Prostate gland (tissue), 2 donors: ENCODE measurements at regions not wholly inside any gene's neighbourhood (a gene's known extent, or its start where the extent isn't known, plus 50 kb on each side); places are given as distances from the start of the nearest gene placed in this dataset.
A peak's percentile ranks its signal among the peaks of the same experiment; 100 is the strongest.
"Not testable (repeated sequence)": the region's sequence is repeated elsewhere in the genome, so short reads cannot be mapped to it uniquely, and the experiment has no call there.

Experiments
- DNase-seq: peaks from one replicate; pipeline ENCODE4 v3.0.0-alpha.2; 2019; ENCODE audit warnings: low spot score
- H3K27ac ChIP-seq, 2 donors: fragments of 200-600 bp; sonication (generic); 2 replicates each; pipeline ENCODE4 v1.5.1; 2017 to 2019
- H3K27me3 ChIP-seq: fragments of 200-600 bp; sonication (generic); replicated peaks from 2 replicates; pipeline ENCODE4 v1.5.1; 2019; ENCODE audit not compliant: insufficient read depth
- H3K36me3 ChIP-seq, 2 donors: fragments of 200-600 bp; sonication (generic); 1 replicate in 1 of 2; 2 replicates in 1 of 2; pipeline versions ENCODE4 v1.5.1 to v1.8.1; 2017 to 2019
- H3K4me1 ChIP-seq: fragments of 200-600 bp; sonication (generic); replicated peaks from 2 replicates; pipeline ENCODE4 v1.5.1; 2019
- H3K4me3 ChIP-seq, 2 donors: fragments of 200-600 bp; sonication (generic); 2 replicates each; pipeline ENCODE4 v1.5.1; 2017 to 2019
- H3K9me3 ChIP-seq: fragments of 200-600 bp; sonication (generic); 2 replicates; pipeline ENCODE4 v1.5.1; 2017
- POLR2A ChIP-seq: fragments of 450-650 bp; IDR thresholded peaks from one replicate; pipeline ENCODE4 v1.6.1; 2016; ENCODE audit warnings: antibody characterized with exemption, mild to moderate bottlenecking
- POLR2AphosphoS5 ChIP-seq: sonication (generic); formaldehyde crosslinking; IDR thresholded peaks from one replicate; pipeline ENCODE4 v1.6.1; 2017; ENCODE audit warnings: antibody characterized with exemption
- WGBS: methylation state at CpG from one replicate; pipeline ENCODE4 v1.1.5; 2018; 5-methylcytosine and 5-hydroxymethylcytosine counted together
- intact Hi-C: fragments of 100-400 bp; cut with DNase I; formaldehyde crosslinking; loops from one replicate; pipeline ENCODE4 v1.14.2; 2022
- TF ChIP-seq, protein P1 (sequence below), 4 experiments: fragments of 200-600 bp in 2 of 4; fragments of 450-650 bp in 2 of 4; sonication (generic) in 2 of 4; IDR thresholded peaks; 1 replicate in 3 of 4; 2 replicates in 1 of 4; pipeline ENCODE4 v1.5.1; 2016 to 2019; ENCODE audit warnings: antibody characterized with exemption in 4 of 4, mild to moderate bottlenecking in 2 of 4, moderate library complexity in 2 of 4

DNA sequence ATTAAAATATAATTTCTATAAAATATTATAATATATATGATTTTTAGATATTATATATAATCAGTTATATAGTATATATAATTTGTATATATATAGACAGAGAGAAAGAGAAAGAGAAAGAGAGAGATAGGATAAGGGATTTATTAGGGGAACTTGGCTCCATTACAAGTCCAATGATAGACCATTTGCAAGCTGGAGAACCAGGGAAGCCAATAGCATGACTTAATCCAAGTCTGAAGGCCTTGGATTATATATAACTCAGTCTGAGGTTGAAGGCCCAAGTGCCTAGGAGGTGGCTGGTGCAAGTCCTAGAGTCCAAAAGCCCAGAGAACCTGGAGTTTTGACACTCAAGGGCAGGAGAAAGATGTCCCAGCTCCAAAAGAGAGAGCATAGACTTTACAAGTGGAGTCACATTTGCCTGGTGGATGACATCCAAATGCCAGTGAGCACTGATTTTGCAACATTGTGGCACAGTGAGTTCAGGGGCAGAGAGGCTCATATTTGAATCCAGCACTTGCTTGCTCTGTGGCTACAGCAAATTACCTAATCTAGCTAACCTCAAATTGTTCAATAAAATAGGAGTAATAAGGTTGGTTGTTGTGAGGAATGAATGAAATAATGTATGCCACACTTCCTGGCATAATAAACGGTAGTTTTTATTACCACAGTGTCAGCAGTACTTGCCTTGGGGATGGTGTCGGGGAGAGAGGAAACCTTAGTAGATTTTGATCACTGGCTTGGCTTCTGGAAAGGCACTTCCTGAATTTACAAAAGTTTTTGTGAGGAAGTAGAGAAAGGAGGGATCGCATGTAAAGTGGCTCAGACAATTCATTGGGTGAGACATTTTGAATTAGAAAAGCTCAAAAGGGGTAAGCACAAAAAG, 69.6 kb upstream of the CD28 start:
- intact Hi-C loops: no loop called here
- 30% methylated on average over 3 of the region's 3 CpGs for WGBS
- Histone ChIP-seq H3K4me1 (no peaks in the 10 kb centered on the region), H3K4me3 (no peak overlapping the region), H3K27me3 (no peaks in the 10 kb centered on the region), H3K36me3 (no peaks in the 10 kb centered on the region), H3K9me3 (no peaks in the 10 kb centered on the region), H3K27ac (peak overlapping the region in 1 of 2 donors; percentile 13)
- DNase-seq: peak; percentile 63
- TF ChIP-seq, protein P1, sequence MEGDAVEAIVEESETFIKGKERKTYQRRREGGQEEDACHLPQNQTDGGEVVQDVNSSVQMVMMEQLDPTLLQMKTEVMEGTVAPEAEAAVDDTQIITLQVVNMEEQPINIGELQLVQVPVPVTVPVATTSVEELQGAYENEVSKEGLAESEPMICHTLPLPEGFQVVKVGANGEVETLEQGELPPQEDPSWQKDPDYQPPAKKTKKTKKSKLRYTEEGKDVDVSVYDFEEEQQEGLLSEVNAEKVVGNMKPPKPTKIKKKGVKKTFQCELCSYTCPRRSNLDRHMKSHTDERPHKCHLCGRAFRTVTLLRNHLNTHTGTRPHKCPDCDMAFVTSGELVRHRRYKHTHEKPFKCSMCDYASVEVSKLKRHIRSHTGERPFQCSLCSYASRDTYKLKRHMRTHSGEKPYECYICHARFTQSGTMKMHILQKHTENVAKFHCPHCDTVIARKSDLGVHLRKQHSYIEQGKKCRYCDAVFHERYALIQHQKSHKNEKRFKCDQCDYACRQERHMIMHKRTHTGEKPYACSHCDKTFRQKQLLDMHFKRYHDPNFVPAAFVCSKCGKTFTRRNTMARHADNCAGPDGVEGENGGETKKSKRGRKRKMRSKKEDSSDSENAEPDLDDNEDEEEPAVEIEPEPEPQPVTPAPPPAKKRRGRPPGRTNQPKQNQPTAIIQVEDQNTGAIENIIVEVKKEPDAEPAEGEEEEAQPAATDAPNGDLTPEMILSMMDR (IDR thresholded peaks at IDR 0.05): no peak
- TF ChIP-seq POLR2A (no peak), POLR2AphosphoS5 (peak; percentile 77)

DNA sequence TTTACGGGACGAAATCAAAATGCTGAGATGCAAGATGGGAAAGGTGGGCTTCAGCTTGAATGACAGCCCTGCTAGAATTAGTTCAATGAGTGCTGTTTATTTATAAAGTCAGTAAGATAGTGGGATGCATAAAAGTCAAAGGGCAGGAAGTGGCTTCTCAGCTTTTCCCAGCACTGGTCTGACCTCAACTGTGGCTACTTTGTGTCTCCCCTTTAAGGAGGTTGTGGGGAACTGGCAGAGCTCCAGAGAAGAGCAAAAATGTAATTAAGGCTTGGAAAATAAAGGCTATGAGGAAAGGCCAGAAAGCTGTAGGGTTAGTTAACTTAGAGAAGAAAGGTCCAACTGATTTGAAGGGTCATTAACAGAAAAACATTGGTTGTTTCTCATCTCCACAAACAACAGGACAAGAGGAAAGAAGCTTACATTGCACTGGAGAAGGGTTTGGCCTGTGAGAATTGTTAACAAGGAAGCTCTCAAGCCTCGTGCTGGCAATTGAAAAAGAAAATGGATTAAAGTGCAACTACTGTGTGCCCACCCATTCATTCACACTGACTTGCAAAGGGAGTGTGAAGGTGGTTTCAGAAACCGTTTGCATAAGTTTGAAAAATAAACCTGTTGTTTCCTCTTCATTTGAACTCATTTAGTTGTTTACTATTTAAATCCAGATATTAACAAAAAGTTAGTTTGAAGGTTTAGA, 68.8 kb upstream of the CD28 start:
- Histone ChIP-seq H3K27me3 (no peaks in the 10 kb centered on the region), H3K9me3 (no peaks in the 10 kb centered on the region), H3K36me3 (no peaks in the 10 kb centered on the region), H3K4me3 (no peak overlapping the region), H3K27ac (peak overlapping the region in 1 of 2 donors; percentile 13), H3K4me1 (no peaks in the 10 kb centered on the region)
- no peak for TF ChIP-seq POLR2AphosphoS5
- no peak for TF ChIP-seq POLR2A
- TF ChIP-seq, protein P1 (IDR thresholded peaks at IDR 0.05): no peak
- 74% methylated on average over 4 of the region's 4 CpGs for WGBS
- no peak for DNase-seq
- intact Hi-C loops: no loop called here

DNA sequence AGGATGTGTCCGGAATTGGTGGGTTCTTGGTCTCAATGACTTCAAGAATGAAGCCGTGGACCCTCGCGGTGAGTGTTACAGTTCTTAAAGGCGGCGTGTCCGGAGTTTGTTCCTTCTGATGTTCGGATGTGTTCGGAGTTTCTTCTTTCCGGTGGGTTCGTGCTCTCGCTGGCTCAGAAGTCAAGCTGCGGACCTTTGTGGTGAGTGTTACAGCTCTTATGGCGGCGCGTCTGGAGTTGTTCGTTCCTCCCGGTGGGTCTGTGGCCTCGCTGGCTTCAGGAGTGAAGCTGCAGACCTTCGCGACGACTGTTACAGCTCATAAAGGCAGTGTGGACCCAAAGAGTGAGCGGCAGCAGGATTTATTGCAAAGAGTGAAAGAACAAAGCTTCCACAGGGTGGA, 64.6 kb upstream of the CD28 start:
- H3K36me3 ChIP-seq, intact Hi-C loops, H3K9me3 ChIP-seq, H3K27me3 ChIP-seq, H3K4me1 ChIP-seq, H3K27ac ChIP-seq, H3K4me3 ChIP-seq, DNase-seq: not testable (repeated sequence)
- 95% methylated on average over 21 of the region's 23 CpGs for WGBS

DNA sequence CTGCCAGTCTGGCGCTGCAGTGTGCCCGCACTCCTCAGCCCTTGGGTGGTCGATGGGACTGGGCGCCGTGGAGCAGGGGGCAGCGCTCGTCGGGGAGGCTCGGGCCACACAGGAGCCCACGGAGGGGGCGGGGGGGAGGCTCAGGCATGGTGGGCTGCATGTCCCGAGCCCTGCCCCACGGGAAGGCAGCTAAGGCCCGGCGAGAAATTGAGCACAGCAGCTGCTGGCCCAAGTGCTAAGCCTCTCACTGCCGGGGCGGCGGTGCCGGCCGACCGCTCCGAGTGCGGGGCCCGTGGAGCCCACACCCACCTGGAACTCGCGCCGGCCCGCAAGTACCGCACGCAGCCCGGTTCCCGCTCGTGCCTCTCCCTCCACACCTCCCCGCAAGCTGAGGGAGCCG, 63.6 kb upstream of the CD28 start:
- DNase-seq, intact Hi-C loops, H3K36me3 ChIP-seq, H3K4me3 ChIP-seq, H3K27me3 ChIP-seq, H3K9me3 ChIP-seq, H3K4me1 ChIP-seq, H3K27ac ChIP-seq: not testable (repeated sequence)
- WGBS: 98% methylated on average over 35 of the region's 35 CpGs

DNA sequence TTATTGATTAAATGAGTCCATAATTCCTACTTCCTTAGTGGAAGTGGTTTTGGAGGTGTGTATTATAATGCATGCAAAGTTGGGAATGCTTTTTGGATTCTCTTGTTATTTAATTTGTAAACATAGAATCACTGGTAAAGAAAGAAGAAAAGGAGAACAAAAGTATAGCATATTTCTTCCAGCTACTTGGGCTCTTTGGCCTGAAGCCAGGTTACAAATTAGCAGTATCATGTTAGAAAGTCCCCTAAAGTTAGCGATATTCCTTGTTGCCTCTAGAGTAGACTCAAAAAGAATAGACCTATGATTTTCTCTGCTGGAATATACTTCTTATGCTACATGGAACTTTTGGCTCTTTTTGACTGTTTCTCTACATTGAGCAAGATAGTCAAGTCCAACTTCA, 60.6 kb upstream of the CD28 start:
- H3K27me3 ChIP-seq: no peaks in the 10 kb centered on the region
- H3K9me3 ChIP-seq: no peaks in the 10 kb centered on the region
- no peak for DNase-seq
- no peak overlapping the region for H3K27ac ChIP-seq
- H3K36me3 ChIP-seq: no peaks in the 10 kb centered on the region
- H3K4me1 ChIP-seq: peaks cover 11% of the 10 kb centered on the region
- WGBS: 91% methylated on average over 1 of the region's 1 CpG
- no peak for TF ChIP-seq POLR2AphosphoS5
- TF ChIP-seq, protein P1 (IDR thresholded peaks at IDR 0.05): no peak
- no peak overlapping the region for H3K4me3 ChIP-seq
- intact Hi-C loops: no loop called here
